ENCODE measurements at regions not wholly inside any gene's neighbourhood (a gene's known extent, or its start where the extent isn't known, plus 50 kb on each side); places are given as distances from the start of the nearest gene placed in this dataset.

DNA sequence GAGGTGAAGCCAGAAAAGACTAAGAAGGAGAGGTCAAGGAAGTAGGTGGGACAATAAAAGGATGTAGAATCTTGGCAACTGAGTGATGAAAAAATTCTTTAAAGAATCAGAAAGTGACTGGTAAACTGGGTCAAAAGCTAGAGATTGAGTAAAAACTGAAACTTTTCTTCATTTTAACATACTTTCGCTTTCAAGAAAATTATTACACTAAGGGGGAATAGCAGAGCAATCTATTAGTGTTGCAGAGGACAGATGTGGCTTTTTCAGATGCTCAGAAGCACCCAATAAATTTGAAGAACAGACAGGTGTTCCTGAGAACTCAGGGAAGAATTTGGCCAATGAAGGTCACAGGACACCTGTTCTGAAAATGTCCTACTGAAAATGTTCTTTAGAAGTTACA is 805.4 kb upstream of the ALCAM start:
- no peaks in the 10 kb centered on the region for H3K27me3 Mint-ChIP-seq (ENCODE audit: low read depth)
- H3K4me1 Mint-ChIP-seq: no peaks in the 10 kb centered on the region
- TF ChIP-seq, protein P1, sequence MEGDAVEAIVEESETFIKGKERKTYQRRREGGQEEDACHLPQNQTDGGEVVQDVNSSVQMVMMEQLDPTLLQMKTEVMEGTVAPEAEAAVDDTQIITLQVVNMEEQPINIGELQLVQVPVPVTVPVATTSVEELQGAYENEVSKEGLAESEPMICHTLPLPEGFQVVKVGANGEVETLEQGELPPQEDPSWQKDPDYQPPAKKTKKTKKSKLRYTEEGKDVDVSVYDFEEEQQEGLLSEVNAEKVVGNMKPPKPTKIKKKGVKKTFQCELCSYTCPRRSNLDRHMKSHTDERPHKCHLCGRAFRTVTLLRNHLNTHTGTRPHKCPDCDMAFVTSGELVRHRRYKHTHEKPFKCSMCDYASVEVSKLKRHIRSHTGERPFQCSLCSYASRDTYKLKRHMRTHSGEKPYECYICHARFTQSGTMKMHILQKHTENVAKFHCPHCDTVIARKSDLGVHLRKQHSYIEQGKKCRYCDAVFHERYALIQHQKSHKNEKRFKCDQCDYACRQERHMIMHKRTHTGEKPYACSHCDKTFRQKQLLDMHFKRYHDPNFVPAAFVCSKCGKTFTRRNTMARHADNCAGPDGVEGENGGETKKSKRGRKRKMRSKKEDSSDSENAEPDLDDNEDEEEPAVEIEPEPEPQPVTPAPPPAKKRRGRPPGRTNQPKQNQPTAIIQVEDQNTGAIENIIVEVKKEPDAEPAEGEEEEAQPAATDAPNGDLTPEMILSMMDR (IDR thresholded peaks at IDR 0.05; ENCODE audit: unreplicated experiment in 3 of 3): no peak
- peaks cover 3% of the 10 kb centered on the region for H3K9me3 Mint-ChIP-seq
- no peak overlapping the region for H3K4me3 Mint-ChIP-seq
- no peak overlapping the region for H3K27ac Mint-ChIP-seq
- no peaks in the 10 kb centered on the region for H3K36me3 Mint-ChIP-seq (ENCODE audit: low read depth)

- TF ChIP-seq, protein P1 (IDR thresholded peaks at IDR 0.05; ENCODE audit: unreplicated experiment in 3 of 3): peak; percentile 41 to 51 (median 47)
- no peaks in the 10 kb centered on the region for H3K36me3 Mint-ChIP-seq (ENCODE audit: low read depth)
- no peak overlapping the region for H3K27ac Mint-ChIP-seq
- peaks cover 3% of the 10 kb centered on the region for H3K9me3 Mint-ChIP-seq
- no peak overlapping the region for H3K4me3 Mint-ChIP-seq
- no peaks in the 10 kb centered on the region for H3K4me1 Mint-ChIP-seq
- H3K27me3 Mint-ChIP-seq (ENCODE audit: low read depth): no peaks in the 10 kb centered on the region
Measured at GRCh38 chr3:104564045-104564643, 802.6 kb upstream of the ALCAM start.

DNA sequence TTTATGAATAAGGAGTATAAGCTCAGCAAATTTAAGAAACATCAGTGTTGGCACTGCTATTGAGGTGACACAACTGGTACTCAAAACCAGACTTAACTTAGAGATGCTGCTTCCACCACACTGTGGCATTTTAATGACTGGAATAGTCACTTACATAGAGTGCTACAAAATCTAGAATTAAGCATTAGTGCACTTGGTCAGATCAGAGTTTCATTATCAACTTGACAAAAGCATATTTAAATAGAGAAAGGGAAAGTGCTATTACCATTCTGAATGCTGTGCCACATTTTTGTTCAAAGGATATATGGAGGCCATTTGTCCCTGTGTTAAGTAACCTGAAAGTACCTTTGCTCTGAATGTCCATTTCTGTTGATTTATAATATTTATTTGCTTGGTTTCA is 800.7 kb upstream of the ALCAM start:
- Mint-ChIP-seq H3K27ac (no peak overlapping the region), H3K36me3 (ENCODE audit: low read depth) (no peaks in the 10 kb centered on the region), H3K27me3 (ENCODE audit: low read depth) (no peaks in the 10 kb centered on the region), H3K4me1 (no peaks in the 10 kb centered on the region), H3K4me3 (no peak overlapping the region), H3K9me3 (peaks cover 1% of the 10 kb centered on the region)
- TF ChIP-seq, protein P1 (IDR thresholded peaks at IDR 0.05; ENCODE audit: unreplicated experiment in 3 of 3): no peak

GRCh38 chr3:104575634-104576033 is 791.1 kb upstream of the ALCAM start:
- H3K27me3 Mint-ChIP-seq (ENCODE audit: low read depth): no peaks in the 10 kb centered on the region
- TF ChIP-seq, protein P1 (IDR thresholded peaks at IDR 0.05; ENCODE audit: unreplicated experiment in 3 of 3): no peak
- no peaks in the 10 kb centered on the region for H3K4me1 Mint-ChIP-seq
- H3K27ac Mint-ChIP-seq: no peak overlapping the region
- H3K9me3 Mint-ChIP-seq: peaks cover 48% of the 10 kb centered on the region
- peaks cover 6% of the 10 kb centered on the region for H3K36me3 Mint-ChIP-seq (ENCODE audit: low read depth)
- no peak overlapping the region for H3K4me3 Mint-ChIP-seq

DNA sequence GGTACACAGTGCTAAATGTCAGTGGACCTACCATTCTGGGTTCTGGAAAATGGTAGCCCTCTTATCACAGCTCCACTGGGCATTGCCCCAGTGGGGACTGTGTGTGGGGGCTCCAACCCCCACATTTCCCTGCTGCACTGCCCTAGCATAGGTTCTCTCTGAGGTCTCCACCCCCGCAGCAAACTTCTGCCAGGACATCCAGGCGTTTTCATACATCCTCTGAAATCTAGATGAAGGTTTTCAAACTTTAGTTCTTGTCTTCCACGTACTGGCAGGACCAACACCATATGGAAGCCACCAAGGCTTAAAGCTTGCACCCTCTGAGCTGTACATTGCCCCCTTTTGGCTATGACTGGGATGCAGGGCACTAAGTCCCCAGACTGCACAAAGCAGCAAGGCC is 788.2 kb upstream of the ALCAM start:
- TF ChIP-seq, protein P1 (IDR thresholded peaks at IDR 0.05; ENCODE audit: unreplicated experiment in 3 of 3): no peak
- Mint-ChIP-seq H3K27me3 (ENCODE audit: low read depth) (no peaks in the 10 kb centered on the region), H3K36me3 (ENCODE audit: low read depth) (peaks cover 6% of the 10 kb centered on the region), H3K4me1 (no peaks in the 10 kb centered on the region), H3K4me3 (no peak overlapping the region), H3K9me3 (peaks cover 54% of the 10 kb centered on the region), H3K27ac (no peak overlapping the region)

DNA sequence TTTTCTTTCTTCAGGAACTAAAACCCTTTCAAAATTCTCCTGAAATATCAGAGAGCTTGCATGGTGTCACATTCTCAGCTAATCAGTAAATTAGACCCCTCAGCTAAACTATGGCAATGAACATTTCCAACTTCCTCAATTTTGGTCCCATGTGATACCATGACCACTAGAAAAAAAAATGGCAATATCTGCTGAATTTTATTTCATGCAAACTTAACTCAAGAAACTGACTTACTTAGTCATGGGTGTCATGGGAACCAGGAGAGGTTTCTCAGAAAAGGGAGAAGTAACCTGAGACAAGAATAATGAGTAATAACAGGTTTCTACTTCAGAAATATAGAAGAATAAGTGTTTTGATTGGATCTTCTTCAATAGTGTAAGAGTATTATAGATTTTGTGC is 784.6 kb upstream of the ALCAM start:
- Mint-ChIP-seq H3K27me3 (ENCODE audit: low read depth) (no peaks in the 10 kb centered on the region), H3K4me3 (no peak overlapping the region), H3K27ac (no peak overlapping the region), H3K9me3 (peaks cover 33% of the 10 kb centered on the region), H3K4me1 (no peaks in the 10 kb centered on the region), H3K36me3 (ENCODE audit: low read depth) (peaks cover 6% of the 10 kb centered on the region)
- TF ChIP-seq, protein P1 (IDR thresholded peaks at IDR 0.05; ENCODE audit: unreplicated experiment in 3 of 3): no peak
